Esophagus squamous epithelium (tissue), 4 donors: ENCODE measurements at regions not wholly inside any gene's neighbourhood (a gene's known extent, or its start where the extent isn't known, plus 50 kb on each side); places are given as distances from the start of the nearest gene placed in this dataset.

Experiments
- CTCF ChIP-seq, 6 experiments: fragments of 450-650 bp in 4 of 6; fragments of 200-600 bp in 2 of 6; sonication (generic) in 2 of 6; IDR thresholded peaks; one replicate each; pipeline ENCODE4 v1.5.1; 2016 to 2019; ENCODE audit warnings: antibody characterized with exemption in 6 of 6, mild to moderate bottlenecking in 4 of 6, moderate library complexity in 4 of 6
- POLR2A ChIP-seq, 4 donors: fragments of 450-650 bp; IDR thresholded peaks; one replicate each; pipeline ENCODE4 v1.6.1; 2017; ENCODE audit warnings: antibody characterized with exemption in 4 of 4, mild to moderate bottlenecking in 4 of 4, moderate library complexity in 3 of 4

- no peak for TF ChIP-seq CTCF (IDR thresholded peaks at IDR 0.05)
- no peak for TF ChIP-seq POLR2A (IDR thresholded peaks at IDR 0.05)
These were observed 368.6 kb upstream of the RGS6 start for GRCh38 chr14:71563492-71564153.
